HEK293 (cell line): ENCODE measurements at regions not wholly inside any gene's neighbourhood (a gene's known extent, or its start where the extent isn't known, plus 50 kb on each side); places are given as distances from the start of the nearest gene placed in this dataset.

Experiments used
- HOXA7 ChIP-seq: sonication (generic); formaldehyde crosslinking; IDR thresholded peaks from 2 replicates; pipeline ENCODE4 v1.8.1; 2022; ENCODE audit warnings: missing genetic modification reagents, borderline replicate concordance
- RBAK ChIP-seq: fragments of 450-650 bp; formaldehyde crosslinking; IDR thresholded peaks from 2 replicates; pipeline ENCODE4 v1.5.1; 2016; ENCODE audit warnings: missing biosample characterization, missing genetic modification characterization
- REST ChIP-seq: fragments of 450-650 bp; formaldehyde crosslinking; IDR thresholded peaks from 2 replicates; pipeline ENCODE4 v1.5.1; 2016; ENCODE audit warnings: missing biosample characterization, missing genetic modification characterization
- SALL2 ChIP-seq: fragments of 450-650 bp; formaldehyde crosslinking; IDR thresholded peaks from 2 replicates; pipeline ENCODE4 v1.5.0; 2017; ENCODE audit warnings: missing biosample characterization, mild to moderate bottlenecking, missing genetic modification characterization, borderline replicate concordance
- ZNF121 ChIP-seq: fragments of 450-650 bp; formaldehyde crosslinking; IDR thresholded peaks from 2 replicates; pipeline ENCODE4 v1.5.1; 2016; ENCODE audit warnings: missing biosample characterization, missing genetic modification characterization
- ZNF133 ChIP-seq: fragments of 450-650 bp; formaldehyde crosslinking; IDR thresholded peaks from 2 replicates; pipeline ENCODE4 v1.5.1; 2016; ENCODE audit warnings: missing biosample characterization, missing genetic modification characterization
- ZNF138 ChIP-seq: fragments of 450-650 bp; formaldehyde crosslinking; IDR thresholded peaks from 2 replicates; pipeline ENCODE4 v1.5.1; 2016; ENCODE audit warnings: missing biosample characterization, missing genetic modification characterization, borderline replicate concordance
- ZNF830 ChIP-seq: fragments of 450-650 bp; IDR thresholded peaks from 2 replicates; pipeline ENCODE4 v1.5.0; 2018; ENCODE audit warnings: missing biosample characterization, missing genetic modification characterization, low read depth, mild to moderate bottlenecking, moderate library complexity
- TF ChIP-seq, protein P1 (sequence below): fragments of 450-650 bp; formaldehyde crosslinking; IDR thresholded peaks from 2 replicates; pipeline ENCODE4 v1.5.1; 2016; ENCODE audit warnings: missing biosample characterization, missing genetic modification characterization
- TF ChIP-seq, protein P2 (sequence below): fragments of 450-650 bp; formaldehyde crosslinking; conservative IDR thresholded peaks from 2 replicates; pipeline ENCODE4 v1.5.1; 2016; ENCODE audit warnings: low read depth, missing biosample characterization, missing genetic modification characterization

- TF ChIP-seq ZNF830 (tag by site-specific recombination) (no peak), RBAK (tag by site-specific recombination) (no peak), HOXA7 (CRISPR knock-in tag) (no peak), REST (tag by site-specific recombination) (no peak), ZNF121 (tag by site-specific recombination) (no peak), ZNF138 (tag by site-specific recombination) (no peak), ZNF133 (tag by site-specific recombination) (no peak), SALL2 (tag by site-specific recombination) (no peak)
- TF ChIP-seq, protein P1, sequence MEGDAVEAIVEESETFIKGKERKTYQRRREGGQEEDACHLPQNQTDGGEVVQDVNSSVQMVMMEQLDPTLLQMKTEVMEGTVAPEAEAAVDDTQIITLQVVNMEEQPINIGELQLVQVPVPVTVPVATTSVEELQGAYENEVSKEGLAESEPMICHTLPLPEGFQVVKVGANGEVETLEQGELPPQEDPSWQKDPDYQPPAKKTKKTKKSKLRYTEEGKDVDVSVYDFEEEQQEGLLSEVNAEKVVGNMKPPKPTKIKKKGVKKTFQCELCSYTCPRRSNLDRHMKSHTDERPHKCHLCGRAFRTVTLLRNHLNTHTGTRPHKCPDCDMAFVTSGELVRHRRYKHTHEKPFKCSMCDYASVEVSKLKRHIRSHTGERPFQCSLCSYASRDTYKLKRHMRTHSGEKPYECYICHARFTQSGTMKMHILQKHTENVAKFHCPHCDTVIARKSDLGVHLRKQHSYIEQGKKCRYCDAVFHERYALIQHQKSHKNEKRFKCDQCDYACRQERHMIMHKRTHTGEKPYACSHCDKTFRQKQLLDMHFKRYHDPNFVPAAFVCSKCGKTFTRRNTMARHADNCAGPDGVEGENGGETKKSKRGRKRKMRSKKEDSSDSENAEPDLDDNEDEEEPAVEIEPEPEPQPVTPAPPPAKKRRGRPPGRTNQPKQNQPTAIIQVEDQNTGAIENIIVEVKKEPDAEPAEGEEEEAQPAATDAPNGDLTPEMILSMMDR (tag by site-specific recombination): no peak
- TF ChIP-seq, protein P2, sequence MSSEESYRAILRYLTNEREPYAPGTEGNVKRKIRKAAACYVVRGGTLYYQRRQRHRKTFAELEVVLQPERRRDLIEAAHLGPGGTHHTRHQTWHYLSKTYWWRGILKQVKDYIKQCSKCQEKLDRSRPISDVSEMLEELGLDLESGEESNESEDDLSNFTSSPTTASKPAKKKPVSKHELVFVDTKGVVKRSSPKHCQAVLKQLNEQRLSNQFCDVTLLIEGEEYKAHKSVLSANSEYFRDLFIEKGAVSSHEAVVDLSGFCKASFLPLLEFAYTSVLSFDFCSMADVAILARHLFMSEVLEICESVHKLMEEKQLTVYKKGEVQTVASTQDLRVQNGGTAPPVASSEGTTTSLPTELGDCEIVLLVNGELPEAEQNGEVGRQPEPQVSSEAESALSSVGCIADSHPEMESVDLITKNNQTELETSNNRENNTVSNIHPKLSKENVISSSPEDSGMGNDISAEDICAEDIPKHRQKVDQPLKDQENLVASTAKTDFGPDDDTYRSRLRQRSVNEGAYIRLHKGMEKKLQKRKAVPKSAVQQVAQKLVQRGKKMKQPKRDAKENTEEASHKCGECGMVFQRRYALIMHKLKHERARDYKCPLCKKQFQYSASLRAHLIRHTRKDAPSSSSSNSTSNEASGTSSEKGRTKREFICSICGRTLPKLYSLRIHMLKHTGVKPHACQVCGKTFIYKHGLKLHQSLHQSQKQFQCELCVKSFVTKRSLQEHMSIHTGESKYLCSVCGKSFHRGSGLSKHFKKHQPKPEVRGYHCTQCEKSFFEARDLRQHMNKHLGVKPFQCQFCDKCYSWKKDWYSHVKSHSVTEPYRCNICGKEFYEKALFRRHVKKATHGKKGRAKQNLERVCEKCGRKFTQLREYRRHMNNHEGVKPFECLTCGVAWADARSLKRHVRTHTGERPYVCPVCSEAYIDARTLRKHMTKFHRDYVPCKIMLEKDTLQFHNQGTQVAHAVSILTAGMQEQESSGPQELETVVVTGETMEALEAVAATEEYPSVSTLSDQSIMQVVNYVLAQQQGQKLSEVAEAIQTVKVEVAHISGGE (tag by site-specific recombination): no peak
Measured at GRCh38 chr5:116772806-116773205, 198.2 kb upstream of the SEMA6A start.
